Loucy (cell line): ENCODE measurements at regions not wholly inside any gene's neighbourhood (a gene's known extent, or its start where the extent isn't known, plus 50 kb on each side); places are given as distances from the start of the nearest gene placed in this dataset.

ENCODE experiments used
- H2AFZ ChIP-seq: fragments of 200-600 bp; sonication (generic); 2 replicates; pipeline ENCODE4 v1.6.0; 2016; ENCODE audit warnings: antibody characterized with exemption, mild to moderate bottlenecking, low read length, moderate library complexity
- H3F3A ChIP-seq: fragments of 200-600 bp; 2 replicates; pipeline ENCODE4 v1.6.0; 2016; ENCODE audit warnings: antibody characterized with exemption, low read depth, mild to moderate bottlenecking
- H3K27me3 ChIP-seq: fragments of 200-600 bp; sonication (generic); 2 replicates; pipeline ENCODE4 v1.6.1; 2014; ENCODE audit warnings: low read length, mild to moderate bottlenecking; ENCODE audit not compliant: insufficient read depth, poor library complexity, severe bottlenecking
- H3K36me3 ChIP-seq: fragments of 200-600 bp; sonication (generic); 2 replicates; pipeline ENCODE4 v1.6.1; 2016; ENCODE audit warnings: low read length; ENCODE audit not compliant: insufficient read depth
- H3K4me1 ChIP-seq: fragments of 200-600 bp; sonication (generic); 2 replicates; pipeline ENCODE4 v1.5.1; 2014; ENCODE audit warnings: low read length, mild to moderate bottlenecking; ENCODE audit not compliant: insufficient read depth, poor library complexity, severe bottlenecking
- H3K4me2 ChIP-seq: fragments of 200-600 bp; sonication (generic); 2 replicates; pipeline ENCODE4 v1.6.0; 2014; ENCODE audit warnings: antibody characterized with exemption, low read length, low read depth, mild to moderate bottlenecking; ENCODE audit not compliant: poor library complexity, severe bottlenecking
- H3K4me3 ChIP-seq: fragments of 200-600 bp; sonication (generic); 2 replicates; pipeline ENCODE4 v1.5.1; 2014; ENCODE audit warnings: low read length, mild to moderate bottlenecking, mixed read lengths; ENCODE audit not compliant: poor library complexity, severe bottlenecking
- H3K79me2 ChIP-seq: fragments of 200-600 bp; sonication (generic); 2 replicates; pipeline ENCODE4 v1.6.1; 2014; ENCODE audit warnings: low read length; ENCODE audit not compliant: insufficient read depth
- H3K9ac ChIP-seq: fragments of 200-600 bp; sonication (generic); 2 replicates; pipeline ENCODE4 v1.6.0; 2014; ENCODE audit warnings: mild to moderate bottlenecking, low read depth, low read length, moderate library complexity; ENCODE audit not compliant: poor library complexity, severe bottlenecking
- H3K9me2 ChIP-seq: fragments of 200-600 bp; sonication (generic); replicated peaks from 2 replicates; pipeline ENCODE4 v1.6.1; 2016; ENCODE audit warnings: low read depth, low read length, mixed read lengths
- H3K9me3 ChIP-seq: fragments of 200-600 bp; sonication (generic); 2 replicates; pipeline ENCODE4 v1.6.1; 2014; ENCODE audit warnings: mild to moderate bottlenecking, antibody characterized with exemption, low read length, low read depth; ENCODE audit not compliant: insufficient read depth
- H4K20me1 ChIP-seq: fragments of 200-600 bp; sonication (generic); 2 replicates; pipeline ENCODE4 v1.6.0; 2014; ENCODE audit warnings: antibody characterized with exemption, low read length, mild to moderate bottlenecking; ENCODE audit not compliant: insufficient read depth, poor library complexity, severe bottlenecking
- CTCF ChIP-seq: fragments of 200-600 bp; sonication (generic); conservative IDR thresholded peaks from 2 replicates; pipeline ENCODE4 v1.5.1; 2014; ENCODE audit warnings: mild to moderate bottlenecking, antibody characterized with exemption, low read length
- EZH2phosphoT487 ChIP-seq: fragments of 200-600 bp; IDR thresholded peaks from 2 replicates; pipeline ENCODE4 v1.6.1; 2018; ENCODE audit warnings: antibody characterized with exemption, mild to moderate bottlenecking, moderate library complexity, borderline replicate concordance

DNA sequence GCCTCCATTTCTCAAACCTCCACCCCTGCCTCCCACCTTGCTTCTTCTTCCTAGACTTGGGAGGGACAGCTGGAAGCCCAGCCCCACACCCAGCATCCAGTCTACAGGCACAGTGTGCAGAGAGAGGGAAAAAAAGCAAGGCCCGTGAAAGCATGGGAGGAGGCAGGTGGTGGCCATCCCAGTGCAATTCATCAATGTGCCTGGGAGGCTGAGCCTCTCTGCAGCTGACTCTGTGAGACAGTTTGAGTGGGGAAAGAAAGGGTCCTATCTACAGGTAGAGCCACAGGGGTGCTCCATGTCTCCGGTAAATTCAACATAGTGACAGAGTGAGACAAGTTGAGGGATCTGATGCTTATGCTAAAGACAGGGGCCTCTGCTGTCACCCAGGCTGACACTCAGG lies 340.6 kb downstream of the DYSF start:
- H3K27me3 ChIP-seq: no peaks in the 10 kb centered on the region
- no peaks in the 10 kb centered on the region for H3K4me1 ChIP-seq
- no peak overlapping the region for H3K4me3 ChIP-seq
- no peaks in the 10 kb centered on the region for H3K36me3 ChIP-seq
- TF ChIP-seq EZH2phosphoT487 (no peak), CTCF (no peak)
- H3K9me2 ChIP-seq: no peaks in the 10 kb centered on the region
- H3K9ac ChIP-seq: no peak overlapping the region
- H3K4me2 ChIP-seq: no peak overlapping the region
- no peaks in the 10 kb centered on the region for H3K79me2 ChIP-seq
- H3K9me3 ChIP-seq: no peaks in the 10 kb centered on the region
- no peaks in the 10 kb centered on the region for H3F3A ChIP-seq
- no peak overlapping the region for H2AFZ ChIP-seq
- no peaks in the 10 kb centered on the region for H4K20me1 ChIP-seq

- Histone ChIP-seq H3K27me3 (no peaks in the 10 kb centered on the region), H3K4me2 (no peak overlapping the region), H3F3A (no peaks in the 10 kb centered on the region), H4K20me1 (no peaks in the 10 kb centered on the region), H3K9me2 (no peaks in the 10 kb centered on the region), H3K36me3 (no peaks in the 10 kb centered on the region), H3K4me3 (no peak overlapping the region), H3K4me1 (no peaks in the 10 kb centered on the region), H2AFZ (no peak overlapping the region), H3K79me2 (no peaks in the 10 kb centered on the region), H3K9ac (no peak overlapping the region), H3K9me3 (no peaks in the 10 kb centered on the region)
- TF ChIP-seq CTCF (no peak), EZH2phosphoT487 (no peak)
Observed at GRCh38 chr2:71792926-71793761, 339.8 kb downstream of the DYSF start.

GRCh38 chr2:71791501-71792135 lies 338.3 kb downstream of the DYSF start:
- TF ChIP-seq EZH2phosphoT487: no peak
- TF ChIP-seq CTCF: no peak
- H3K4me1 ChIP-seq: no peaks in the 10 kb centered on the region

More at GRCh38 chr2:71791501-71792135, 338.3 kb downstream of the DYSF start:
- H3K9ac ChIP-seq: no peak overlapping the region
- no peak overlapping the region for H3K4me3 ChIP-seq
- no peaks in the 10 kb centered on the region for H3K36me3 ChIP-seq
- no peaks in the 10 kb centered on the region for H3K9me3 ChIP-seq
- no peak overlapping the region for H3K4me2 ChIP-seq
- no peaks in the 10 kb centered on the region for H3F3A ChIP-seq
- H2AFZ ChIP-seq: no peak overlapping the region
- no peaks in the 10 kb centered on the region for H3K79me2 ChIP-seq
- H3K9me2 ChIP-seq: no peaks in the 10 kb centered on the region
- H4K20me1 ChIP-seq: no peaks in the 10 kb centered on the region
- H3K27me3 ChIP-seq: no peaks in the 10 kb centered on the region
